Astrocyte (in vitro differentiated cells and primary cell): ENCODE measurements at regions not wholly inside any gene's neighbourhood (a gene's known extent, or its start where the extent isn't known, plus 50 kb on each side); places are given as distances from the start of the nearest gene placed in this dataset.

Source experiments
- EZH2 ChIP-seq: IDR thresholded peaks from 2 replicates; pipeline ENCODE4 v1.6.1; 2012; ENCODE audit warnings: mild to moderate bottlenecking, low read length, inconsistent platforms; ENCODE audit not compliant: insufficient read depth
- TF ChIP-seq, protein P1 (sequence below): IDR thresholded peaks from 2 replicates; pipeline ENCODE4 v1.5.1; 2011; ENCODE audit warnings: low read depth, mild to moderate bottlenecking, inconsistent platforms, low read length, moderate library complexity; ENCODE audit not compliant: insufficient read depth

DNA sequence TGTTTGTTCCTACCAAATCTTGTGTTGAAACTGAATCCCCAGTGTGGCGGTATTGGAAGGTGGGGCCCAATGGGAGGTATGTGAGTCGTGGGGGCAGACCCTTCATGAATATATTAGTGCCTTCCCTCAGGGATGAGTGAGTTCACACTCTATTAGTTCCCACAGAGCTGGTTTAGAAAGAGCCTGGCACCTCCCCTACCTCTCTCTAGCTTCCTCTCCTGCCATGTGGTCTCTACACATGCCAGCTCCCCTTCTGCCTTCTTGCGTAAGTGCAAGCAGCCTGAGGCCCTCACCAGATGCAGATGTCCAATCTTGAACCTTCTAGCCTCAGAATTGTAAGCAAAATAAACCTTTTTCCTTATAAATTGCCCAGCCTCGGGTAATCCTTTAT, 105.8 kb downstream of the SPTSSA start:
- no peak for TF ChIP-seq EZH2
- TF ChIP-seq, protein P1, sequence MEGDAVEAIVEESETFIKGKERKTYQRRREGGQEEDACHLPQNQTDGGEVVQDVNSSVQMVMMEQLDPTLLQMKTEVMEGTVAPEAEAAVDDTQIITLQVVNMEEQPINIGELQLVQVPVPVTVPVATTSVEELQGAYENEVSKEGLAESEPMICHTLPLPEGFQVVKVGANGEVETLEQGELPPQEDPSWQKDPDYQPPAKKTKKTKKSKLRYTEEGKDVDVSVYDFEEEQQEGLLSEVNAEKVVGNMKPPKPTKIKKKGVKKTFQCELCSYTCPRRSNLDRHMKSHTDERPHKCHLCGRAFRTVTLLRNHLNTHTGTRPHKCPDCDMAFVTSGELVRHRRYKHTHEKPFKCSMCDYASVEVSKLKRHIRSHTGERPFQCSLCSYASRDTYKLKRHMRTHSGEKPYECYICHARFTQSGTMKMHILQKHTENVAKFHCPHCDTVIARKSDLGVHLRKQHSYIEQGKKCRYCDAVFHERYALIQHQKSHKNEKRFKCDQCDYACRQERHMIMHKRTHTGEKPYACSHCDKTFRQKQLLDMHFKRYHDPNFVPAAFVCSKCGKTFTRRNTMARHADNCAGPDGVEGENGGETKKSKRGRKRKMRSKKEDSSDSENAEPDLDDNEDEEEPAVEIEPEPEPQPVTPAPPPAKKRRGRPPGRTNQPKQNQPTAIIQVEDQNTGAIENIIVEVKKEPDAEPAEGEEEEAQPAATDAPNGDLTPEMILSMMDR = no peak
